NCI-H69 (cell line): ENCODE measurements at regions not wholly inside any gene's neighbourhood (a gene's known extent, or its start where the extent isn't known, plus 50 kb on each side); places are given as distances from the start of the nearest gene placed in this dataset.
A peak's percentile ranks its signal among the peaks of the same experiment; 100 is the strongest.

Experiments
- DNase-seq: peaks from one replicate; lab custom pipeline; 2025; lab: John Stamatoyannopoulos, UW

- DNase-seq: no peak
These were observed 56.8 kb upstream of the GRIA4 start for GRCh38 chr11:105553025-105553424.

DNA sequence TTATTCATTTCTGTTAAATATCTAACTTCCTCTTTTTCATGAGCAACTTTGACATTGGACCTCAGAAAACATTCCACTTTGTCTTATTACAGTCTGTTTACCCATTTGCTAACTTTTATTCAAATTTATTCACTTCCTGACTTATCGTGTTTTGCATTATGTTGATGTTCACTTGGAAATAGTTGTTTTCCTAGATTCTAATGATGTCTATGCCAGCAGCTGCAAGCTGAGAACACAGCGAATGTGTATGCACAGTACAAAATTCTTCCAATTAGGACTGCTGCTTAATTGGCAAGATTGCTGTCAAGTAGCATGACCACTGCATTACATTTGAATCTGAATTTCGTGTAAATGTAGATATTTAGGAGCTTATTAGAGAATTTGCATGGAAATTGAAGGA lies 61.5 kb upstream of the GRIA4 start:
- DNase-seq: no peak

- no peak for DNase-seq
These were observed 71.3 kb upstream of the GRIA4 start for GRCh38 chr11:105538588-105538987.

- no peak for DNase-seq
These were observed 72.3 kb upstream of the GRIA4 start for GRCh38 chr11:105537531-105537930.

DNA sequence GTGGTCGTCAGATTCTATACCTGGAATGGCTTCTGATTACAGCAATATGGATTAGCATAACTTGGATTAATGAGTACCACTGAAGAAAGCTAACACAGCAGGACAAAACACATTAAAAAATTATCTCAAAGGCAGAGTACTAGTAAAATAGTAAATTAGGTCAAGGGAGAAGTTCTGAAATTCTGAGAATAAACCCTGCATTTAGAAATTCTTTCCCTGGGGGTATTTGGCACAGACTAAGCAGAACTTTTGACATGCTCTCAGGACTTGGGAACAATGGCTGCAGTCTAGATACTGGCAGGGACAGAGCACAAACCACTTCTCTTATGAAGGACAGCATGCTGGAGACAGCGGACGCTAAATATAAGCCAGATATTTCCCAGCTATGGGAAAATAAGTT lies 85.6 kb upstream of the GRIA4 start:
- DNase-seq: peak; percentile 58

DNA sequence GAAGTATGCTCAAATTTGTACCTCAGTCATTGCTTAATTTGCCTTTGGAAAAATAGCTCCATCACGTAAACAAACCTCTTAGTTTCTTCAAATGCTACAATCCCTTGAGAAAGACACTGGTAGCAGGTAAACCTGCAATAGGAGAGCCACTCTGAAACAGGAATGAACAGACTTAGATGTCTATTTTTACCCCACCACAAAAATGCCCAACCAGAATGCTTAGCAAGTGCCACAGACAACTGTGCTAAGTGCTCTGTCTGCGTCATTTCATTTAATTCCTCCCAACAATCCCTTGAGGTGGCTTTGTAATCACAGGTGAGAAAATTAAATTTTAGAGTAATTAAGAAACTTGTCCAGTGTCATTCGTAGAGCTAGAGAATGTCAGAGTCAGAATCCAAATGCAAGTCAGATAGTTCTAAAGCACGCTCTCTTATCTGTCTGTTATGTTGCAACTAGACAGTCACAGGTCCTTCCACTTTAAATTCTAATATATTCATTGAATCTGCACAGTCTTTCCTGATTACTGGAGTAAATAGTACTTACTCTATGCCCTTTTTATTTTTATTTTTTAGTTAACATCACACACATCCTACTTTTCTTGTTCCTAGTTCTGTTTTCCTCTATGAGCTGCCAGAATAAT lies 89.0 kb upstream of the GRIA4 start:
- no peak for DNase-seq

- DNase-seq: no peak
These were observed 102.2 kb upstream of the GRIA4 start for GRCh38 chr11:105507496-105508254.

GRCh38 chr11:105492010-105492409 lies 117.9 kb upstream of the GRIA4 start:
- no peak for DNase-seq

DNA sequence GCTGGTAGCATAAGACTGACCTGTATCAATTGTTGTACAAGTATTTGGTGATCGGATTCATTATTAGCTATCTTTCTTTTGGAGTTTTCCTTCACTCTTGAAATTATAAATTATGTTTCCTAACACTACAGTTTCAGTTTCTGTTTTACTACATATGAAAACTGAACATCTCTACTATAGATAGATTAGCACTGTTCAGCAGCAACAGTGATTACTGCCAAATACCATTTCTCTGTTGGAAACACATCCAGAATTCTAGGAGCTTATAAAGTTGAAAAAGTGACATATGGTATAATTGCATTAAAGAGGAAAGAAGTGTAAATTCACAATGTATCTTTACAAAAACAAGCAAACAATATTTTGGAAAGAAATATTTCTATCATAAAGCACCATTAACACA lies 118.5 kb upstream of the GRIA4 start:
- no peak for DNase-seq

GRCh38 chr11:105490333-105490732 lies 119.5 kb upstream of the GRIA4 start:
- no peak for DNase-seq

- peak; percentile 18 for DNase-seq
These were observed 120.4 kb upstream of the GRIA4 start for GRCh38 chr11:105489446-105489845.

DNA sequence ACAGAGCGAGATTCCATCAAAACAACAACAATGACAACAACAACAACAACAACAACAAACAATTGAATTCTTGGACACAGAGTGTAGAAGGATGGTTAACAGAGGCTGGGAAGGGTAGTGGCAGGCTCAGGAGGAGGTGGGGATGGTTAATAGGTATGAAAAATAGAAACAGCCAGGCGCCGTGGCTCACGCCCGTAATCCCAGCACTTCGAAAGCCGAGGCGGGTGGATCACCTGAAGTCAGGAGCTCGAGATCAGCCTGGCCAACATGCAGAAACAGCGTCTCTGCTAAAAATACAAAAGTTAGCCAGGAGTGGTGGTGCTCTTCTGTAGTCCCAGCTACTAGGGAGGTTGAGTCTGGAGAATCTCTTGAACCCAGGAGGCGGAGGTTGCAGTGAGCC lies 122.9 kb upstream of the GRIA4 start:
- no peak for DNase-seq

DNA sequence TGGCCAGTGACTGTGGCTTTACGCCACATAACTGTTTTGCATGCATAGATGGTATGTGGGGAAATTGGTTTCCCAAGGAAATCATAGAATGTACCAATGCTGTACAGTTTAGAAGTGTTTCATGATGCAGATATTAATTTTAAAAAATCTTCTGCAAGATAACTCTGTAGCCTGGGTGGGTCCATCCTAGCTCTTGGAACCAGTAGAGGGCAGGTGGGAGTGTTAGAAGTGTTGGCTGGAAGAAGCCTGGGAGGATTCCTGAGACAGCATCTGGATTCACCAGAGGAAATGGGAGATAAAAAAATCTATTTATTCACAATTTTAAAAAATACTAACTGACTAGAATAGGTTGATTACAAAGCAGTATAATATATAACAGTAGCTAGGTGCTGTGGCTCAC lies 139.9 kb upstream of the GRIA4 start:
- DNase-seq: no peak

DNA sequence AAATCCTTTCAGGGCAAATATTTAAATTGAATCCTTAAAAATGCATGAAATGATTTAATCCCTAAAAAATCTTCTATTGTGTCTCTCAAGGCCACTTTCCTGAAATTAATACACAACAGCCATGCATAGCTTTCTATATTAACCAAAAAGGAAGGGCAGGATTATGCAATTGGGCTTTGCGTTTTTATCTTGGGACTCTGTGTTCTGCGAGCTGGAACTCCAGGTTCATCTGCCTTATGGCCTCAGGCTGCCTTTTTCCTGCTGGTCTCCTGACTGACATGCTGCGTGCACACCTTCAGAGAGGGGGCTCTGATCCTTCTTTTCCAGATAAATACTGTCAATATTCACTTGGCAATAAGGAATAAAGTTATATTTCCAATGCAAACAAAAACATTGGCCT lies 141.7 kb upstream of the GRIA4 start:
- DNase-seq: no peak

GRCh38 chr11:105466582-105467228 lies 143.2 kb upstream of the GRIA4 start:
- DNase-seq: no peak

GRCh38 chr11:105458071-105458470 lies 151.8 kb upstream of the GRIA4 start:
- no peak for DNase-seq

- no peak for DNase-seq
These were observed 152.9 kb upstream of the GRIA4 start for GRCh38 chr11:105456950-105457349.

- DNase-seq: no peak
These were observed 160.7 kb upstream of the GRIA4 start for GRCh38 chr11:105449100-105449734.

DNA sequence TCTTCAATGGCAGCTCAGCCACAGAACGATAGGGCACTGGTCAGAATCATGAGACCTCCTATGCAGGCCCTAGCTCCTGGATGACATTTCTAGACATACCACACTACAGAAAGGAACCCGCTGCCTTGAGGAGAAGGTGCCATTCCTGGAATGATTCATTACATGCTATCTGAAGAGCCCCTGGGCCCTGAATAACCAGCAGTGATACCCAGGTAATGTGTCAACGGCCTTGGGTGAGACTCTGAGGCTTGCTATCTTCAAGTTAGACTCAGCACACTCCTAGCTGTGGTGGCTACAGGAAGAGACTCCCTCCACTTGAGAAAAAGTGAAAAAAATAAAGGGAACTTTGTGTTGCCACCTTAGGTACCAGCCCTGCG lies 161.2 kb upstream of the GRIA4 start:
- DNase-seq: no peak

DNA sequence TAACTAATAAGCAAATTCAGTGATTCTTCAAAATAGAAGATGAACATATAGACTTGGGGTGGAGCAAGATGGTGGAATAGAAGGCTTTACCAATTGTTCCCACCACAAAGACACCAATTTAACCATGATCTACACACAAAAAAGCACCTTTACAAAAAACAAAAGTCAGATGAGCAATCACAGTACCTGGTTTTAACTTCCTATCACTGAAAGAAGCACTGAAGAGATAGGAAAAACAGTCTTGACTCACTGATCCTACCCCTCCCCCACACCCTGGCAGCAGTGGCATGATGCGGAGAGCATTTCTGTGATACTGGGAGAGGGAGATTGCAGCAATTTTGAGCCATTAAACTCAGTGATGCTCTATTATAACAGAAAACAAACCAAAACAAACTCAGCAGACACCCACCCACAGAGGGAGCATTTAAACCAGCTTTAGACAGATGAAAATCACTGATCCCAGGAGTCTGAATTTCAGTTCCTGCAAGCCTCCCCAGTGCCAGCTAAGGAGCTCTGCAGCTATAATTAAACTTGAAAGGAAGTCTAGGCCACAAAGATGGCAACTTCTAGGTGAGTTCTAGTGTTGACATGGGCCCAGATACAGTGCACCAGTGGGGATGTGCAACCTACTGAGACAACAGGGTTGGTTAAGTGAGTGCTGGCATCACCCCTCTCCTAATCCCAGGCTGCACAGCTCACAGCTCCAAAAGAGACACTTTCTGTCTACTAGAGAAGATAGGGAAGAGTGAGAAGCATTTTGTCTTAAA lies 161.8 kb upstream of the GRIA4 start:
- DNase-seq: no peak

DNA sequence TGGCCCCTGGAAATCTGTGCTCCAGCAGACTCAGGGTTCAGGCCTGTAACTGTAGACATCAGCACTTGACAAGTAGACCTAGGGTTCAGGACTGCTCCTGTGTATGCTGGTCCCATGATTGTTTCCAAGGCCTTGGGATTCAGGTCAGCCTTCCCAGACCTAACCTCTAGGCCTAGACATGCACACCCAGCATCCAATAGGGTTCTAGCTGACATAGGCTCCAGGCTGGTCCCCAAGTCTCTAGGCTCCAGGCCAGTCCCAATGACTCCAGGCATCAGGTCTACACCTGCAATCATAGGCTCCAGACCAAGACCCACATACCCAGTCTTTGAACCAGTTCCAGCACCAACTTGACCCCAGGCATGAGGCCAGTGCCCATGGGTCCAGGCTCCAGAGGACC lies 166.2 kb upstream of the GRIA4 start:
- DNase-seq: no peak
